ENCODE measurements at regions not wholly inside any gene's neighbourhood (a gene's known extent, or its start where the extent isn't known, plus 50 kb on each side); places are given as distances from the start of the nearest gene placed in this dataset.

- no peak for TF ChIP-seq CTCF (IDR thresholded peaks at IDR 0.05)
- TF ChIP-seq MAX (CRISPR knock-in tag; IDR thresholded peaks at IDR 0.05): no peak
- no peak for TF ChIP-seq ELF4 (CRISPR knock-in tag; IDR thresholded peaks at IDR 0.05; ENCODE audit: low read depth)
- no peak for TF ChIP-seq ZNF671 (CRISPR knock-in tag; IDR thresholded peaks at IDR 0.05)
- TF ChIP-seq ZNF219 (CRISPR knock-in tag; IDR thresholded peaks at IDR 0.05; ENCODE audit: borderline replicate concordance): no peak
- no peak for TF ChIP-seq NFE2L1 (CRISPR knock-in tag; IDR thresholded peaks at IDR 0.05)
- no peak for TF ChIP-seq JUN (CRISPR knock-in tag; IDR thresholded peaks at IDR 0.05)
- TF ChIP-seq, protein P1, sequence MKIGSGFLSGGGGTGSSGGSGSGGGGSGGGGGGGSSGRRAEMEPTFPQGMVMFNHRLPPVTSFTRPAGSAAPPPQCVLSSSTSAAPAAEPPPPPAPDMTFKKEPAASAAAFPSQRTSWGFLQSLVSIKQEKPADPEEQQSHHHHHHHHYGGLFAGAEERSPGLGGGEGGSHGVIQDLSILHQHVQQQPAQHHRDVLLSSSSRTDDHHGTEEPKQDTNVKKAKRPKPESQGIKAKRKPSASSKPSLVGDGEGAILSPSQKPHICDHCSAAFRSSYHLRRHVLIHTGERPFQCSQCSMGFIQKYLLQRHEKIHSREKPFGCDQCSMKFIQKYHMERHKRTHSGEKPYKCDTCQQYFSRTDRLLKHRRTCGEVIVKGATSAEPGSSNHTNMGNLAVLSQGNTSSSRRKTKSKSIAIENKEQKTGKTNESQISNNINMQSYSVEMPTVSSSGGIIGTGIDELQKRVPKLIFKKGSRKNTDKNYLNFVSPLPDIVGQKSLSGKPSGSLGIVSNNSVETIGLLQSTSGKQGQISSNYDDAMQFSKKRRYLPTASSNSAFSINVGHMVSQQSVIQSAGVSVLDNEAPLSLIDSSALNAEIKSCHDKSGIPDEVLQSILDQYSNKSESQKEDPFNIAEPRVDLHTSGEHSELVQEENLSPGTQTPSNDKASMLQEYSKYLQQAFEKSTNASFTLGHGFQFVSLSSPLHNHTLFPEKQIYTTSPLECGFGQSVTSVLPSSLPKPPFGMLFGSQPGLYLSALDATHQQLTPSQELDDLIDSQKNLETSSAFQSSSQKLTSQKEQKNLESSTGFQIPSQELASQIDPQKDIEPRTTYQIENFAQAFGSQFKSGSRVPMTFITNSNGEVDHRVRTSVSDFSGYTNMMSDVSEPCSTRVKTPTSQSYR (CRISPR knock-in tag; IDR thresholded peaks at IDR 0.05): no peak
- TF ChIP-seq, protein P2, sequence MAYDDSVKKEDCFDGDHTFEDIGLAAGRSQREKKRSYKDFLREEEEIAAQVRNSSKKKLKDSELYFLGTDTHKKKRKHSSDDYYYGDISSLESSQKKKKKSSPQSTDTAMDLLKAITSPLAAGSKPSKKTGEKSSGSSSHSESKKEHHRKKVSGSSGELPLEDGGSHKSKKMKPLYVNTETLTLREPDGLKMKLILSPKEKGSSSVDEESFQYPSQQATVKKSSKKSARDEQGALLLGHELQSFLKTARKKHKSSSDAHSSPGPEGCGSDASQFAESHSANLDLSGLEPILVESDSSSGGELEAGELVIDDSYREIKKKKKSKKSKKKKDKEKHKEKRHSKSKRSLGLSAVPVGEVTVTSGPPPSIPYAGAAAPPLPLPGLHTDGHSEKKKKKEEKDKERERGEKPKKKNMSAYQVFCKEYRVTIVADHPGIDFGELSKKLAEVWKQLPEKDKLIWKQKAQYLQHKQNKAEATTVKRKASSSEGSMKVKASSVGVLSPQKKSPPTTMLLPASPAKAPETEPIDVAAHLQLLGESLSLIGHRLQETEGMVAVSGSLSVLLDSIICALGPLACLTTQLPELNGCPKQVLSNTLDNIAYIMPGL (CRISPR knock-in tag; IDR thresholded peaks at IDR 0.05): no peak
- no peak for TF ChIP-seq FOXJ3 (CRISPR knock-in tag; IDR thresholded peaks at IDR 0.05; ENCODE audit: borderline replicate concordance)
- TF ChIP-seq, protein P3, sequence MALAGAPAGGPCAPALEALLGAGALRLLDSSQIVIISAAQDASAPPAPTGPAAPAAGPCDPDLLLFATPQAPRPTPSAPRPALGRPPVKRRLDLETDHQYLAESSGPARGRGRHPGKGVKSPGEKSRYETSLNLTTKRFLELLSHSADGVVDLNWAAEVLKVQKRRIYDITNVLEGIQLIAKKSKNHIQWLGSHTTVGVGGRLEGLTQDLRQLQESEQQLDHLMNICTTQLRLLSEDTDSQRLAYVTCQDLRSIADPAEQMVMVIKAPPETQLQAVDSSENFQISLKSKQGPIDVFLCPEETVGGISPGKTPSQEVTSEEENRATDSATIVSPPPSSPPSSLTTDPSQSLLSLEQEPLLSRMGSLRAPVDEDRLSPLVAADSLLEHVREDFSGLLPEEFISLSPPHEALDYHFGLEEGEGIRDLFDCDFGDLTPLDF (CRISPR knock-in tag; IDR thresholded peaks at IDR 0.05): no peak
Observed at GRCh38 chr5:174980952-174981351, 256.6 kb downstream of the MSX2 start.

All from WTC11 (cell line).